ENCODE measurements at regions not wholly inside any gene's neighbourhood (a gene's known extent, or its start where the extent isn't known, plus 50 kb on each side); places are given as distances from the start of the nearest gene placed in this dataset.

- no peak for TF ChIP-seq ESRRG (CRISPR knock-in tag; IDR thresholded peaks at IDR 0.05)
- TF ChIP-seq TSHZ2 (CRISPR knock-in tag; IDR thresholded peaks at IDR 0.05): no peak
- no peak for TF ChIP-seq RARB (CRISPR knock-in tag; IDR thresholded peaks at IDR 0.05)
- TF ChIP-seq PATZ1 (CRISPR knock-in tag; IDR thresholded peaks at IDR 0.05; ENCODE audit: borderline replicate concordance): no peak
- no peak for TF ChIP-seq ZC3H10 (CRISPR knock-in tag; IDR thresholded peaks at IDR 0.05)
- TF ChIP-seq TCF4 (CRISPR knock-in tag; IDR thresholded peaks at IDR 0.05; ENCODE audit: borderline replicate concordance): no peak
- no peak for TF ChIP-seq ZFP3 (CRISPR knock-in tag; IDR thresholded peaks at IDR 0.05)
- TF ChIP-seq, protein P1, sequence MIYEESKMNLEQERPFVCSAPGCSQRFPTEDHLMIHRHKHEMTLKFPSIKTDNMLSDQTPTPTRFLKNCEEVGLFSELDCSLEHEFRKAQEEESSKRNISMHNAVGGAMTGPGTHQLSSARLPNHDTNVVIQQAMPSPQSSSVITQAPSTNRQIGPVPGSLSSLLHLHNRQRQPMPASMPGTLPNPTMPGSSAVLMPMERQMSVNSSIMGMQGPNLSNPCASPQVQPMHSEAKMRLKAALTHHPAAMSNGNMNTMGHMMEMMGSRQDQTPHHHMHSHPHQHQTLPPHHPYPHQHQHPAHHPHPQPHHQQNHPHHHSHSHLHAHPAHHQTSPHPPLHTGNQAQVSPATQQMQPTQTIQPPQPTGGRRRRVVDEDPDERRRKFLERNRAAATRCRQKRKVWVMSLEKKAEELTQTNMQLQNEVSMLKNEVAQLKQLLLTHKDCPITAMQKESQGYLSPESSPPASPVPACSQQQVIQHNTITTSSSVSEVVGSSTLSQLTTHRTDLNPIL (CRISPR knock-in tag; IDR thresholded peaks at IDR 0.05; ENCODE audit: low read depth): no peak
- TF ChIP-seq GLIS3 (CRISPR knock-in tag; IDR thresholded peaks at IDR 0.05): no peak
Measured at GRCh38 chr3:159607856-159608255, 380.8 kb upstream of the IL12A start.

Data from SK-N-SH treated with all-trans-retinoic acid at 6 μM for 48 hours (cell line).